ENCODE measurements at regions not wholly inside any gene's neighbourhood (a gene's known extent, or its start where the extent isn't known, plus 50 kb on each side); places are given as distances from the start of the nearest gene placed in this dataset.

DNA sequence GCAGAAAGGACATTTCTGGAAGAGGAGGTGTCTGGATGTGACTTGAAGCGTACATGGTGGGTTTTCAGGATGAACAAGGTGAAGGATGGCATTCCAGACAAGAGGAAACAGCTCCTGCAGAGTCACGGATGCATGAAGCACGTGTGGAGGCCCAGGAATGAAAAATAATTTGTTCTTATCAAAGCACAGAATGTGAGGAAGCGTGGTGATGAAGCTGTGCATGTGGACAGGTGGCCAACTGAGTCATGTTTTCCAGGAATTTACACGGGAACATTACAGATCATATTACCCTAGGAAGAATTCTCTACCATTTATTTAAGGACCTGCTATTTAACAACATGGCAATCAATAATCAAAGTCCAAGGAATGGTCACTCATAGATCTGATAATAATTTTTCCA is 413.2 kb upstream of the KLF6 start:
- TF ChIP-seq GATA2 (IDR thresholded peaks at IDR 0.05; ENCODE audit: low read depth, low read length) (no peak), GATA3 (IDR thresholded peaks at IDR 0.05; ENCODE audit: low read depth, low read length) (no peak)

All from SH-SY5Y (cell line).